ENCODE measurements at regions not wholly inside any gene's neighbourhood (a gene's known extent, or its start where the extent isn't known, plus 50 kb on each side); places are given as distances from the start of the nearest gene placed in this dataset.

GRCh38 chr7:41788556-41788955, 85.7 kb upstream of the INHBA start:
- no peak for TF ChIP-seq POLR2A (IDR thresholded peaks at IDR 0.05)
- TF ChIP-seq, protein P1, sequence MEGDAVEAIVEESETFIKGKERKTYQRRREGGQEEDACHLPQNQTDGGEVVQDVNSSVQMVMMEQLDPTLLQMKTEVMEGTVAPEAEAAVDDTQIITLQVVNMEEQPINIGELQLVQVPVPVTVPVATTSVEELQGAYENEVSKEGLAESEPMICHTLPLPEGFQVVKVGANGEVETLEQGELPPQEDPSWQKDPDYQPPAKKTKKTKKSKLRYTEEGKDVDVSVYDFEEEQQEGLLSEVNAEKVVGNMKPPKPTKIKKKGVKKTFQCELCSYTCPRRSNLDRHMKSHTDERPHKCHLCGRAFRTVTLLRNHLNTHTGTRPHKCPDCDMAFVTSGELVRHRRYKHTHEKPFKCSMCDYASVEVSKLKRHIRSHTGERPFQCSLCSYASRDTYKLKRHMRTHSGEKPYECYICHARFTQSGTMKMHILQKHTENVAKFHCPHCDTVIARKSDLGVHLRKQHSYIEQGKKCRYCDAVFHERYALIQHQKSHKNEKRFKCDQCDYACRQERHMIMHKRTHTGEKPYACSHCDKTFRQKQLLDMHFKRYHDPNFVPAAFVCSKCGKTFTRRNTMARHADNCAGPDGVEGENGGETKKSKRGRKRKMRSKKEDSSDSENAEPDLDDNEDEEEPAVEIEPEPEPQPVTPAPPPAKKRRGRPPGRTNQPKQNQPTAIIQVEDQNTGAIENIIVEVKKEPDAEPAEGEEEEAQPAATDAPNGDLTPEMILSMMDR (IDR thresholded peaks at IDR 0.05), result no peak

Data from Peyer's patch (tissue), 4 donors.